Occipital lobe (tissue), 1 donor: ENCODE measurements at regions not wholly inside any gene's neighbourhood (a gene's known extent, or its start where the extent isn't known, plus 50 kb on each side); places are given as distances from the start of the nearest gene placed in this dataset.
"Not testable (repeated sequence)": the region's sequence is repeated elsewhere in the genome, so short reads cannot be mapped to it uniquely, and the experiment has no call there.

Experiments used
- DNase-seq: peaks from one replicate; lab custom pipeline; 2025; lab: John Stamatoyannopoulos, UW

GRCh38 chr7:25735674-25736242 is 416.2 kb upstream of the NFE2L3 start:
- DNase-seq = no peak

- no peak for DNase-seq
Observed at GRCh38 chr7:25738528-25738927, 413.5 kb upstream of the NFE2L3 start.

- DNase-seq = no peak
Observed at GRCh38 chr7:25739143-25739542, 412.9 kb upstream of the NFE2L3 start.

- no peak for DNase-seq
Observed at GRCh38 chr7:25742316-25742715, 409.7 kb upstream of the NFE2L3 start.

GRCh38 chr7:25743670-25744451 is 408.1 kb upstream of the NFE2L3 start:
- not testable (repeated sequence) for DNase-seq

GRCh38 chr7:25750744-25751508 is 401.1 kb upstream of the NFE2L3 start:
- DNase-seq = no peak

GRCh38 chr7:25752154-25752553 is 399.8 kb upstream of the NFE2L3 start:
- DNase-seq = no peak

- DNase-seq = no peak
Observed at GRCh38 chr7:25752967-25753791, 398.8 kb upstream of the NFE2L3 start.

- no peak for DNase-seq
Observed at GRCh38 chr7:25753837-25754236, 398.2 kb upstream of the NFE2L3 start.

GRCh38 chr7:25754333-25754732 is 397.7 kb upstream of the NFE2L3 start:
- DNase-seq = no peak

- no peak for DNase-seq
Observed at GRCh38 chr7:25754751-25755150, 397.2 kb upstream of the NFE2L3 start.

- no peak for DNase-seq
Observed at GRCh38 chr7:25756601-25757000, 395.4 kb upstream of the NFE2L3 start.

- no peak for DNase-seq
Observed at GRCh38 chr7:25758559-25758958, 393.4 kb upstream of the NFE2L3 start.

- no peak for DNase-seq
Observed at GRCh38 chr7:25759286-25759685, 392.7 kb upstream of the NFE2L3 start.

GRCh38 chr7:25759748-25760147 is 392.2 kb upstream of the NFE2L3 start:
- DNase-seq = no peak

- no peak for DNase-seq
Observed at GRCh38 chr7:25762511-25763462, 389.2 kb upstream of the NFE2L3 start.

- DNase-seq = no peak
Observed at GRCh38 chr7:25763463-25763860, 388.5 kb upstream of the NFE2L3 start.

- DNase-seq = no peak
Observed at GRCh38 chr7:25765110-25765655, 386.8 kb upstream of the NFE2L3 start.

- DNase-seq = no peak
Observed at GRCh38 chr7:25770235-25770634, 381.8 kb upstream of the NFE2L3 start.

- no peak for DNase-seq
Observed at GRCh38 chr7:25770670-25771069, 381.3 kb upstream of the NFE2L3 start.
